ENCODE measurements at regions not wholly inside any gene's neighbourhood (a gene's known extent, or its start where the extent isn't known, plus 50 kb on each side); places are given as distances from the start of the nearest gene placed in this dataset.
A peak's percentile ranks its signal among the peaks of the same experiment; 100 is the strongest.

DNA sequence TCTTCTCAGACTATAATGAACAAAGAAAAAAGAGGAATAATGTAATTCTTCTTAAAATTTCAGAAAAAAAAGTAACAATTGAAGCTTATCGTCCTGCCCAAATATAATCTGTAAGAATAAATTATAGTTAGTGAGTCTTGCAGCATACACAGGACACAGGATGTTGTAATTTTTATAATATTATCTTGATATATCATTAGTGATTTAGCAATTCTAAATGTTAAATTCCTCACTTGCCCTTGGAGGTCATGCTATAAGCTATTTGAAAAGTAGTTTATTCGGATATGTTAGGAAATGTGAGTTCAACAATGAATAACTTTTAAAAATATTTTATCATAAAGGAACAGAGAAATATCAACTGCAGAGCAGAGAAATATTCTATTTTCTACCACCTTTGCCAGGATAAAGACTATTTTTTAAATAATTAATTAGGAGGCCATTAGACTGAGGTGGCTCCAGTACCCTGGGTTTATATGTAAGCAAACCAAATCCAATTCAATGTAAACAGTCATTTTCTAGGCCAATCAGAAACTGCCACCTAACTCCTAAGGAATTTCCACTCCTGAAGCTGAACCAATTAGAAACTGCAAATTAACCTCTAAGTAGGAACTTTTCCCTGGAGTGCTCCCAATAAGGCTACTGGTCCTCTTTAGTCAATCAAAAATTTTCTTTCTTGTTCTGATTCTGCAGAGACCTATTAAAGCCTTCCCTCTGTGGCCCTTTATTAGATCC lies 1109.3 kb downstream of the ROBO2 start:
- TF ChIP-seq, protein P1, sequence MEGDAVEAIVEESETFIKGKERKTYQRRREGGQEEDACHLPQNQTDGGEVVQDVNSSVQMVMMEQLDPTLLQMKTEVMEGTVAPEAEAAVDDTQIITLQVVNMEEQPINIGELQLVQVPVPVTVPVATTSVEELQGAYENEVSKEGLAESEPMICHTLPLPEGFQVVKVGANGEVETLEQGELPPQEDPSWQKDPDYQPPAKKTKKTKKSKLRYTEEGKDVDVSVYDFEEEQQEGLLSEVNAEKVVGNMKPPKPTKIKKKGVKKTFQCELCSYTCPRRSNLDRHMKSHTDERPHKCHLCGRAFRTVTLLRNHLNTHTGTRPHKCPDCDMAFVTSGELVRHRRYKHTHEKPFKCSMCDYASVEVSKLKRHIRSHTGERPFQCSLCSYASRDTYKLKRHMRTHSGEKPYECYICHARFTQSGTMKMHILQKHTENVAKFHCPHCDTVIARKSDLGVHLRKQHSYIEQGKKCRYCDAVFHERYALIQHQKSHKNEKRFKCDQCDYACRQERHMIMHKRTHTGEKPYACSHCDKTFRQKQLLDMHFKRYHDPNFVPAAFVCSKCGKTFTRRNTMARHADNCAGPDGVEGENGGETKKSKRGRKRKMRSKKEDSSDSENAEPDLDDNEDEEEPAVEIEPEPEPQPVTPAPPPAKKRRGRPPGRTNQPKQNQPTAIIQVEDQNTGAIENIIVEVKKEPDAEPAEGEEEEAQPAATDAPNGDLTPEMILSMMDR (IDR thresholded peaks at IDR 0.05; ENCODE audit: insufficient read depth, missing control alignments), result no peak
- no peak for FAIRE-seq
- no peak for DNase-seq (ENCODE audit: insufficient read length, low spot score)

DNA sequence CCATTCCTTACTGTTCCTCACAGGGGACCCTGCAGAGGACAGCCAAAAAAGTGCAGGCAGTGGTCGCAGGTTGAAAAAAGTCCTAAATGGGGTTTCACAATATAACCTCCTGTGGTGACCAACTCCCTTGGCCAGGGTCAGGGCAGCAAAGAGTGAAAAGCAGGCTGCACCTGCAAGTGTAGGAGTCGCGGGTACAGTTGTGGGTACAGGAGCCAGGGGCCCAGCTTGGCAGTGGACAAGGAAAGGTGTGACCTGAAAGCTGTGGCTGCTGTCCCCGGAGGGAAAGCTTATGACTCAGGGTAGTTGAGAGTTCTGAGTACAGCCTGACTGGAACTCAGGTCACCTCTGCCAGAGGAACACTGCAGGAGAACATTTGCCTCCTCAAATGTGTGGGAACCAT lies 1114.1 kb downstream of the ROBO2 start:
- DNase-seq (ENCODE audit: insufficient read length, low spot score), result no peak
- TF ChIP-seq, protein P1 (IDR thresholded peaks at IDR 0.05; ENCODE audit: insufficient read depth, missing control alignments), result no peak
- no peak for FAIRE-seq

DNA sequence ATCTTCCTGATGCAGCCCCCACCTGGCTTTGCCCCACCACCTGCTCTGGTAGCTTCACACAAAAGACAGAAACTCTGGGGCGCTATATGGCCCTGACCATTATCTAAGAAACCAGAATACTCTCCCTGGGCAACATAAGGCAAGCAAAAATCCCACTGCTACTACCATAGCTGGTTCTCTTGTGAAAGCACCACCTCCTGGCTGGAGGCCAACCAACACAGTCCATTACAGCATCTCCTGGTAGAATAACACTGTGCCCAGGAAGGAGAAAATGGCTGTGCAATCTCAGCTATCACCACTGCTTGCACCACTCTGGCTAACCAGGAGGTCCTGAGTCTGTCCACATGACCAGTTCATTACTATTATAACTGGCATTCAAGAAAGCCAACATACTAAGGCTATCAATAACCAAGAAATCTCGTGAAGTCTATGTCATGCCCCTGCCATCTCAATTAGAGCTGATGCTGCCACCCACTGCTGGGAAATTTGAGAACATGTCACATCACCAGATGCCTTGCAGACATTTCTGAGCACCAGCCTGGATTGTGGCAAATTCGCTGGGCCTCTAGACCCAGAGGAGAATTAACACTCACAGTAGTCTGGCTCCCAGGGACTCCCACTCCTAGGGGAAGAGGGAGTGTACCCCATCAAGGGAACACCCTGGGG lies 1114.8 kb downstream of the ROBO2 start:
- DNase-seq (ENCODE audit: insufficient read length, low spot score) (no peak), FAIRE-seq (no peak)
- TF ChIP-seq, protein P1 (IDR thresholded peaks at IDR 0.05; ENCODE audit: insufficient read depth, missing control alignments), result no peak

DNA sequence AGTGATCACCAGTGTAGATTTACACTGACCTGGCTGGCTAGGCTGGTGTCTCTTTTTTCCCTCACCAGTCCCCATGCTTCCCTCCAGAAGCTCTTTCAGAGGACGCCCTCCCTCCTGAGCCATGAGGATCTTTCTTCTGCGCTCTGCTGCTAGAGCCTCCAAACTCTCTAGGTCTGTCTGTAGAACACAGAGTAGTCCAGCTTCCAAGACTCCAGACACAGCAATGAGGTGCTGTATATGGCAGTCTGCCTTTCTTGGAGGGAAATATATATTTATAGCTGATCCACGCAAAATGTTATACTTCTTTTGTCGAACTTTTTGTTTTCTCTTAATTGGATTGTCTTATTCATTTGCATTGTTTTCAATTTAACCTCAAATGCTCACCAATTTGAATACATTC lies 1121.8 kb downstream of the ROBO2 start:
- TF ChIP-seq, protein P1 (IDR thresholded peaks at IDR 0.05; ENCODE audit: insufficient read depth, missing control alignments), result no peak
- no peak for FAIRE-seq
- DNase-seq (ENCODE audit: insufficient read length, low spot score), result no peak

DNA sequence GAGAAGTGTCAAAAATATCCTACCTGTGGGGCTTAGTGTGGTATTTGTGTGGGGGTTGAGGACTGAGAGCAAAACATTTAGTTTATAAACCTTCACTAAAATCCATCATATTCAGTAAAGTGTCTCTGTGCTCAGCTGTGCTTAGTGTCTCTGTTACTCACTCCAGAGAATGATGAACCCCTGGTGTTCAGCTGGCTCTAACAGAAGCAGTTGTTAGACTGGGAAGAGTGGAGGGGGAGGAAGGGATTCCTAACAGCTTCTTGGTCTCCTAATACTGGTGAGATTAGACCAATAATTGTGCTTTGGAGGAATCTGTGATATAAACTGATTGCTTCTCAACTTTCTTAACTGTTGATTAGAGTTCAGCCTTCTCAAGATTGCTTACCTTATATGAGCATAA lies 1123.5 kb downstream of the ROBO2 start:
- TF ChIP-seq, protein P1 (IDR thresholded peaks at IDR 0.05; ENCODE audit: insufficient read depth, missing control alignments), result no peak
- DNase-seq (ENCODE audit: insufficient read length, low spot score) (no peak), FAIRE-seq (no peak)

DNA sequence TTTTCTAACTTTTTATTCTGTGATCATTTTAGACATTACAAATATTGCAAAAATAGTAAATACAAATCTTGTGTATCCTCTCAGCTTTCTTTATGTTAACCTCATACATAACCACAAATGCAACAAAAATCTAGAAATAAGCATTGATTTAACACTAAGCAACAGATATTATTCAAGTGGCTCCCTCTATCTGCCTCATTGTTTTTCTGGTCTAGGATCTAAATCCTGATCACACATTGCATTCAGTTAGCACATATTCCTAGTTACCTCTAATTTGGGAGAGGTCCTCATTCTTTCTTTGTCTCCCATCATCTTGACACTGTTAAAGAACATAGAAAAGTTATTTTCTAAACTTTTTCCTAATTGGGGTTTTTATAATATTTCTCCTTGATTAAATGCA lies 1126.0 kb downstream of the ROBO2 start:
- DNase-seq (ENCODE audit: insufficient read length, low spot score) (no peak), FAIRE-seq (no peak)
- TF ChIP-seq, protein P1 (IDR thresholded peaks at IDR 0.05; ENCODE audit: insufficient read depth, missing control alignments), result peak; percentile 16

DNA sequence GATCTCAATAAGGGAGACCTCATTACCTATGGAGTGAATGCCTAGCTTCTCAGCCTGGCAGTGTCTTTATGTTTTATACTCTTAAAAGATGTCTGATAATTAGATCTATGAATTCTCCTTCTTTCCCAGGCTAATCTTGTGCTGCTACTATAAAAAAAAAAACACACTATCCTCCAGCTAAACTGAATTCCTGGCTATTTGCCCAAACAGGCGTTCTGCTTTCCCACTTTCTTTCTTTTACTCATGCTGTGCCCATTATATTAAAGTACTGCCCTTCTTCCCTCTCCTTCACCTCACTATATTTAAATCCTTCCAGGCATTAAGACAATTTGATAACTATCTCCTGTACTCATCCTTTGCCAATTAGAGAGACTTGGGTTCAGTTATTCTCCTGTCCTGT lies 1134.9 kb downstream of the ROBO2 start:
- TF ChIP-seq, protein P1 (IDR thresholded peaks at IDR 0.05; ENCODE audit: insufficient read depth, missing control alignments), result no peak
- FAIRE-seq (no peak), DNase-seq (ENCODE audit: insufficient read length, low spot score) (no peak)

Measured in D721Med (cell line).